GM11168 (cell line): ENCODE measurements at regions not wholly inside any gene's neighbourhood (a gene's known extent, or its start where the extent isn't known, plus 50 kb on each side); places are given as distances from the start of the nearest gene placed in this dataset.
"Not testable (repeated sequence)": the region's sequence is repeated elsewhere in the genome, so short reads cannot be mapped to it uniquely, and the experiment has no call there.

Source experiments
- in situ Hi-C: fragments of 300-500 bp; cut with MboI; formaldehyde crosslinking; loops from one replicate; pipeline ENCODE4 v1.12.0; 2022; ENCODE audit warnings: low sequenced_read_pairs; ENCODE audit not compliant: unreplicated experiment

DNA sequence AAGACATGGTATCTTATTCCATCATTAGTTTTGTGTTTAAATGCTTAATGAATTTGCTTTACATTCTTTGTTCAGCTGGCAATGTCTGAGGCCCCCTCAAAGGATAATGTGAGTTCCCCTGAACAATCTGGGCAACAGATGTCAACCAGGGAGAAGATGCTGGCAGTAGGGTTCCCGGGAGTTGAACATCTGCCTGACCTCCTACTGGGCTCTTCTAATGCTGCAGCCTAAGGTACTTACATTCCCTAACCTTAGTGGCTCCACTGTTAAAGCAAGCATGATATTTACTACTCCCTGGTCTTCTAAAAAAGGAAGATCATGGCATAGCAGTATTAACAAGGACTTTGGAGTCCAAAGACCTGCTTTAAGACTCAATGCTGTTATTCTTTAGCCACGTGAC lies 574.9 kb upstream of the NR5A2 start:
- in situ Hi-C loops: no loop called here

DNA sequence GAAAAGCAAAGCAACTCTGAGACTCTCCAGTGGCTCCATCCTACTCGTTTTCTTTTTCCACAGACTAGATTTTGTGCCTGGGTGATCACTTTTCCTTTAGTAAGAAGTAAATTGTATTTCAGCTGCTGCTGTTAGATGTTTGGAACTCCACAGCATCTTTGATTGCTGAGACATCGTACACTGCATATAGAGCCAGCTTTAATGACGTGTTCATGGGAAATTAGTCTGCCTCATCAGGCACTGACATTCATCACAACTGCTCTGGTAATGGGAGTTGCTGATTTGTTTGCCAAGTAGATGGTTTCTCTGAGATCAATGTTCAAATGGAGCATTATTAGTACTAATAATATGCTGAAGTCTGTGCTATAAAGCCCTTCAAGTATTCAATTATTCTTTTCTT lies 573.8 kb upstream of the NR5A2 start:
- in situ Hi-C loops: no loop called here

DNA sequence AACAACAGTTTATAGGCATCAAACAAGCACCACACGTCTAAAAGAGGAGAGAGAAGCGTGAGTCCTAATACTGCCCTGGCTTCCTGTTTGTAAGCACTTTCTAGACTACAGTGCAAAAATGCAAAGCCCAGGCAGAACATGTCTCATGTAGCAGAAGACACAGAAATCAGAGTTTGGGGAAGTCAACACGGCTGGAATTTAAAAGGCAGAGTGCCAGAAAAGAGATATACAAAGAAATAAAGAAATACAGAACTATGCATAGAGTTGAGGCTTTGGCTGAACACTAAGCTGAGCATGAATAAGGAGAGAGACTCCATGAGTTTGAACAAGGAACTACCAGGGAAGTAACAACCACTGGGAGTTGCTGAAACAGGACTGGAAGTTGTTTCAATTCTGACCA lies 566.6 kb upstream of the NR5A2 start:
- in situ Hi-C loops: no loop called here

DNA sequence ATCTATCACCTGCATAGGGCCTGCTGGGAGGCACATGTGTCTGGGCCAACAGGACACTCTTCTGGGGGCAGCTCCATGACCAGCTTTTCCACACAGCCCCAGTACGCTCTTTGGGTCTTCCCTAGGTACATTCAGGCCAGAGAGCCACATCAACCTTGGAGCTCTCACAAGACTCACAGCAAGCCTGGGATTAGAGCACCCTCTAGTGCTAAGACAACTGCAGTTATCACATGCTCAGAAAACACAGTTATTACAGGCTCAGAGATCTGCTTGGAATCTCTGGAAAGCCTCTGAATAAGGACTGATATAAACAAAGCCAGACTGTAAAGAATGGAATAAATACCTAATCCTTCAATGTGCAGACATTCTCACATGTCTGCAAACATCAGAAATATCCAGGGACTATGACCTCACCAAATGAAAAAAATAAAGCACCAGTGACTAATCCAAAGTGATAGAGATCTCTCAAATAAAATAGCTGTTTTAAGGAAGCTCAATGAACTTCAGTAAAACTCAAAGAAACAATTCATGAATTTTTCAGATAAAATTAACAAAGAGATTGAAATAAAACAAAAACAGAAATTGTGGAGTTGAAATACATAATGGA lies 563.9 kb upstream of the NR5A2 start:
- in situ Hi-C loops: no loop called here

DNA sequence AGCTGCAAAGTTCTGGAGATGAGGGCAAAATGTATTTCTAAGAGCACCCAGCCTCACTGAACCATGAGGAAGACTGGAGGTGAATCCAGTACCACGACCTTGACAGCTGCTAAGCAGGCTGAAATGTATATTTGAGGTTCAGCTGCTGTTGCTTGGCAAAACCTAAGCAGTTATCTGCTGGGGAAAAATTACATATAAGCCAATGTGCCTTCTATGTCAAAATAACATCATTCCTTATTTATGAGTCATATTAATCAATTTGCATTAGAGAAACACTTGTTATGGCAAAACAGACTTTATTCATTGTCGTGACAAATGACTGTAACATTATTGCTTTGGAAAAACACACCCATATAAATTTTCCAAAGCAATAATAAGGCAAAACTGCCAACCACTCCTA lies 560.5 kb upstream of the NR5A2 start:
- in situ Hi-C loops: no loop called here

DNA sequence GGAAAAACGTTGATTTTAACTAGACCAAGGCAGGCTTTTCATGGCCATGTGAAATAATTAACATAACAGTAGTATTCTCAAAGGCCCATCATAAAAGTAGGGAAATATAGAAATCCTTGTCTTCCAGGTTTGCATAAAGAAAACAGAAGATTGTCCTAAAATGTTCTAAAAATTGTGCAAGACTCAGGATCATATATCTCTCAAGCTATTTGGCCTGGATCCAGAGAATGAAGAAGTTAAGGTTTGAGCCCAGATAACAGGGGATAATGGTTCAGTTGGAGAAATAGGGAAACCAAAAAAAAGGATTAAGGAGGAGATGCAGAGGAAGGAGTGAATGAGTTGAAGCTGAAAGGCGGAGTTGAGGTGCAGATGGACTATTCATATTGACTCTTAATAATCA lies 555.5 kb upstream of the NR5A2 start:
- in situ Hi-C loops: no loop called here

DNA sequence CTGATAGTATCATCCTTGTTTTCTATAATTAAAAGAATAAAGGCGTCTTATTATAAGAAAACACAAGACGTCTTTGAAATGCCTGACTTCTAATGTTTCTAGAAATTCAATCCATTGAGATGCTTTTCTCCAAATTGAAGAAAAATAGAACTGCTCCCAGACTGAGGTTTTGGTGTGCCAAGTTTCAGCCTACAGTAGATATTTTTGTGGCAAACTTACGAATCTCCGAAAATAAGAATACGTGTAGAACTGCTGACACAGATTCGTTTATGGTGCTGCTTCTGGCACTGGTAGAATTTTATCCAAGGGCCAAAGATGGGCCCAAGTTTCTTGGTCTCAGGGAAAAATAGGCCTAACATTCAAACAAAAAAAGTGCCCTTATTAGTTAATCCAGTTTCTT lies 554.5 kb upstream of the NR5A2 start:
- in situ Hi-C loops: no loop called here

DNA sequence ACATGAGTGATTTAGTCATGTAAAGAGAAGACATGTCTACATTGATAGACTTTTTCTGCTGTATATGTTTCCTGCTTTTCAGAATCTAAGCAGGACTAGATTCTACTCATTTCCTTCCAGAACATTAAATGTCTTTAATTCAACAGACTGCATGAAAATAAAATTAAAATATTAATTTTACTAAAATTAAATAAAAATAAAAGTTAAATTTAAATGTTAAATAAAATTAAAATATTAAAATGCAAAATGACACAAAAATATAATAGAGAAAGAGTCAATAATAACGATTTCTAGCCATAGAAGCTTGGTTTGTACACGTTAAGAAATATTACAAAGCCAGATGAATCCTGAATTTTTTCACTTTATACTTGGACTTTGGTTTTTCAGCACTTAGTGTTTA lies 552.8 kb upstream of the NR5A2 start:
- in situ Hi-C loops: no loop called here

DNA sequence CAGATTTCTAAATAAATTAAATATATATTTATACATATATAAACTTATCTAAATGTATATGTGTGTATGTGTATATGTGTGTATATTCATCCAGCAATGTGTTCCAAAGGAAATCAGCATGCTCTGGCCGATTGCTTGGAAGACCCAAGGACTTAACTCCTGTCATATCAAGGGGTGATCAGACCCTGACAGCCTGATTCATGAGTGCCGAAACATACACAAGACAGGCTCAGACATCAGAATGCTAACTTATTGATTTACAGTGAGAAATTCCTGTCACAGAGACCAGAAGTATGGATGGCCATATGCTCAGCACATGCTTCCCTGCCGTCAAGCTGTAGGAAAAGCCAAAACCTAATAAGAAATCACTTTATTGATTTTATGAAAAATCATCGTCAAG lies 545.1 kb upstream of the NR5A2 start:
- in situ Hi-C loops: no loop called here

DNA sequence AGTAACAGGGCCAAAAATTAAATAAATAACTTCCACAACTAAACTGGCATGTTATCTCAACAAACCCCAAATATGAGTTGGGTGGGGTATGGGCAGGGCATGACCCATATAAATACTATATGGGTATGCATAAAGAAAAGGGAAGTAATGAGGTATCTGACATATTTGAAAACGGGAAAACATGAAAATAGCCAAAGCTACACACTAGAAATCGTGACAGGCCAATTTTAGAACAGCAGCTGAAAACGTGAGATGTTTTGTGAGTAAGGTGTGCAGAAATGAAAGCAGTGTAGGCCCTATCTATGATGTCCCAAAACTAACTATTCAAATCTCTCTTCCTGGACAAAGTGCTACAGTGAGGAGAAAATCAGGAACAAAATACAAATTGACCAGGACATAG lies 537.9 kb upstream of the NR5A2 start:
- in situ Hi-C loops: no loop called here

DNA sequence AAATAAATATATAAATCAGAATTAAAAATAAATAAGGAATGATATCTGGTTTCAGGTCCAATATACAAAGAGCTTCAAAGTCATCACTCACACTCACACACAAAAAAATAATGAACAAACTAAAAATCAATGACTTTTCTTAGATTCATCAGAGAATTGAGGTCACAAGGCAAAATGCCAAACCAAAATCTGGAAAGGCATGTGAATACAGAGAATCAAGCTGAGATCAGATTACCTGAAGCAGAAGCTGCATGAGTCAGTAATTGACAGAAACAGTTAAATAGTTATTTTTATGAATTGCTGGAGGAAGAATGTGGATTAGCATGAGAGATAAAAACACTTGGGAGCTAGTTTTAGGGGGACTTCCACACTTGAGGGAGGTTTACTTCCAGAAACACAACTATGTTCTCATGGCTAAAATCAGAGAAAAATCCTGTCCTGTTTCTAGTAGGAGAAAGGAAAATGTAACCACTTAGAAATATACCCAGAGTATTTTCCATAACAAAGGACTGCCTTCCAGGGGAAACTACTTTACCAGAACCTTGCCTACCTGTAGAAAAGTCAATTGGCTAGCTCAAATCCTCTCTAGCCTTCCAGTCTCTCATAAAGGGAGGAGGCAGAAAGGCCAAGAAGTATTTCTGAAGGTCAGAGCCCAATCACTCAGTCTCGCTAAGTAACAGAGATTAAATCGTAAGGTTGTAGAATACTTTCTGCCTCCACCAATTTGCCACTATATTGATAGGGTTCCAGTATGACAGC lies 536.6 kb upstream of the NR5A2 start:
- in situ Hi-C loops: no loop called here

DNA sequence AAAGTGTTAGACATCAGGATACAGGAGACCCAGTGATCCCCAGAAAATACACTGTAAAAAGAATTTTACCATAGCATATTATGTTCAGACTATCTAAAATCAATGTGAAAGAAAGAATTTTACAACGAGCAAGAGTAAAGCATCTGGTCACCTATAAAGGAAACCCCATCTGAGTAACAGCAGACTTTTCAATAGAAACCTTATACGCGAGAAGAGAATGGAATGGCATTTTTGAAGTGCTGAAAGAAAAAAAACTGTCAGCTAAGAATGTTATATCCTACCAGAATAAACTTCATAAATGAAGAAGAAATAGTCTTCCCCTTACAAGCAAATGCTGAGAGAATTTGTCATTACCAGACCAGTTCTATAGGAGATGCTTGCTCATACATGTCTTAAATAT lies 532.1 kb upstream of the NR5A2 start:
- in situ Hi-C loops: no loop called here

DNA sequence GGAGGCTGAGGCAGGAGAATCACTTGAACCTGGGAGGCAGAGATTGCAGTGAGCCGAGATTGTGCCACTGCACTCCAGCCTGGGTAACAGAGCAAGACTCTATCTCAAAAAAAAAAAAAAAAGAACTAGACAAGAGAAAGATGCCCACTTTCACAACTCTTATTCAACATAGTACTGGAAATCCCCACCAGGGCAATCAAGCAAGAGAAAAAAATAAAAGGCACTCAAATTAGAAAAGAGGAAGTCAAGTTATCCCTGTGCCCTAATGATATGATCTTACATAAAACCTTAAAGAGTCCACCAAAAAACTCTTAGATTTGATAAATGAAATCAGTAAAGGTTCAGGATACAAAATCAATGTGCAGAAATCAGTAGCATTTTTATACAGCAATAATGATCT lies 528.7 kb upstream of the NR5A2 start:
- in situ Hi-C loops: not testable (repeated sequence)

DNA sequence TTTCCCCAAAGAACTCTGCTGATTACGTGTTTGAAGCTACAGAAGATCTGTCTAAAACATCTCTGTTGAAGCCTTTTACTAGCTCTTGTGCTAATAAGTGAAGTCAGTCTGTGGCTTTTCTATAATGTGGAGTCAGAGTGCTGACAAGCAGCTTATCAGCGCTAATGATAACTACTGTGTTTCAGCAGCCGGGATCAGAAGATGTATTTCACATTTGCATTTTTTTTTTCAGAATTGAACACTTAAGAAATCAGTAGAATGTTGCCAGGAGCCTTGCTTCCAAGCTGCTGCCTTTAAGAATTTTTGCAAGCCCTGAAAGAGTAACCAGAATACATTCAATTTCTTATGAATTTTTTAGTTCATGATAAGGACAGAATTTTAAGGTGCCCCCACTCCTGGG lies 519.4 kb upstream of the NR5A2 start:
- in situ Hi-C loops: no loop called here

DNA sequence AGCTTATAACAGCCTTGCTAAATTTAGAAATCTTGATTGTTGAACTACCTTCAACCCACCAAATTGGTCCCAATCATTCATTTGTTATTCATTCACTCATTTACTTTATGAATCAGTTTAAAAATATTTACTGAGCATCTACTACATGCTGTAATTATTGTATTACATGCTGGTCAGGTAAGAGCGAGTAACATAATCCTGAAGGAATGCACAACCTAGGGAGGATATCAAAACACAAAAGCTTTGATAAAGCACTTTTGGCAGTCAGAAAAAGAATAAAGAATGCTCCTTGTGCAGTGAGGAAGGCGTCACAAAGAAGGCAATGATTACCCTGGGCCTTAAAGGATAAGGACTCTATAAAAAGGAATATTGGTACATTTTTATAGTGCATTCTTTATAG lies 518.9 kb upstream of the NR5A2 start:
- in situ Hi-C loops: no loop called here

DNA sequence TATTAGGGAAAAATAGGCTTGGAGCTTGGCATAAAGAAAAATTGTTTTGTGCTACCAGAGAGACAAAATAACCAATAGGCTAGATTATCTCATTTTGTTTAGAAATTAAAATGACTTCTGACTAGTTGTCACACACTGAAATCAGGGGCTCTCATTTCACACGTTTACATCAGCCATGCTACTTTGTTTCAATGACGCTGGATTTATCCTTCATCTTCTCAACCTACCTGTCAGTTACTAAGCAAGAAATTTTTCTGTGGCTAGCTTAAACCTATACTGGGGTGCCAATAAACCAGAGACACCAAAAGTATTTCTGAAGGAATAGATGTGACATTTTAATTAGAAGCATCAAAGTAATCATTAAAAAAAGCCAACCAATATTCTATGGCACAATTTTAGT lies 518.1 kb upstream of the NR5A2 start:
- in situ Hi-C loops: no loop called here

DNA sequence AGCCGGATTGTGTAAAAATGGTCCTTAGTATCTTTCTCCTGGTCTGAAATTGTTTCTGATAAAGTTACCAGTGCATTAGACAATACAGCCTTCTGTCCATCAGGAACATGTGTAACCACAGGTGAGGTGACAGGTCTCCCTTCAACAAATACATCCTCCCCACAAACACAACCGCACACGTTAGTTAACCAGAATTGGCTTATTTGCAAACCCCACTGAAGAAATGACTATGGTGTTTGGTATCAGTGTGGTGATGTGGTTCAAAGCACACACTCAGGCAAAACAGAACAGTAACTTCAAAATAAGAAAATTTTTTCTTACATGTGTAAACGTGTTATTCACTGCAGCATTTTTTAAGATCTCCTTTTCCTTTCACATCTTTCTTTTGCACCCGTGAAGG lies 517.2 kb upstream of the NR5A2 start:
- in situ Hi-C loops: no loop called here

DNA sequence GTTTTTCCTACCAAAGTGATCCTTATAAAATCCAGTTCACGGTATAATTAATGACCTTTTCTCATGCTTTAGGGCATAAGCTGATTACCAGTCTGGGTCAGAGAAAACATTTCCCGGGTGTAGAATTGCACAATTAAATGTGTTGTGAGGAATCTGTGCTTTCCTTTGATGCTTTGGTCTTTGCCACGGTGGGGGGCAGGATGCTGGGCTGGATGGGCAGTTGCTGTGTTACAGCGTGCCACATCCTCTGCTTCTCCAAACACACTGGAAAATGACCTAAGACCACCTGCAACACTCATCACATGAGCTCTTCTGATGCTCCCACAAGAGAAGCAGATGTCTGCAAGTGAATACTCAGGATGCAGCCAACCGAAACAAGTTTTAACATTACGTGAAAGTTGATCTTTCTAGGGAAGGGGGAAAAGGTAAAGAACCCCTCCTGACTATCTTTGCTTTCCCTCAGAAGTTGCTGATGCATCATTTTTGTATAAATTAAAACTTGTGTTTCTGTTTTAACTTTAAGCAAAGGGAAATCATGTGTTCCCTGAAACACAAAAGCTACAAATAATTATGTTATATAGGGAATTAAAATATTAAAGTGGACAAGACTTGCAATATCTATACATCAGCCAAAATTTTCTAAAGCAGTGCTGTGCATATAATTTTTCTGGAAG lies 515.3 kb upstream of the NR5A2 start:
- in situ Hi-C loops: no loop called here

DNA sequence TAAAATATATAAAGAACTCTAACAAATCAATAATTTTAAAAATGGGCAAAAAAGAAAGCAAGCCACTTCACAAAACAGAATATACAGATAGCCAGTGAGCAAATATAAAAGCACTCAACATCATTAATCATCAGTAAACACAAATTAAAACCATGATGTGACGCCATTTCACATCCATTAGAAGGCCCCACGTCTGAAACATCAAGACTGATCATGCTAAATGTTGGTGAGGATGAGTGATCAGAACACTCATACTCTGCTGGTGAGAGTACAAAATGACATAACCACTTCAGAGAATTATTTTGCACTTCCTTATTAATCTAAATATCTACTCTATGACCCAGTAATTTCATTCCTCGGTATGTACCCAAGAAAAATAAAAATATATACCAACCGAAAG lies 512.2 kb upstream of the NR5A2 start:
- in situ Hi-C loops: no loop called here

DNA sequence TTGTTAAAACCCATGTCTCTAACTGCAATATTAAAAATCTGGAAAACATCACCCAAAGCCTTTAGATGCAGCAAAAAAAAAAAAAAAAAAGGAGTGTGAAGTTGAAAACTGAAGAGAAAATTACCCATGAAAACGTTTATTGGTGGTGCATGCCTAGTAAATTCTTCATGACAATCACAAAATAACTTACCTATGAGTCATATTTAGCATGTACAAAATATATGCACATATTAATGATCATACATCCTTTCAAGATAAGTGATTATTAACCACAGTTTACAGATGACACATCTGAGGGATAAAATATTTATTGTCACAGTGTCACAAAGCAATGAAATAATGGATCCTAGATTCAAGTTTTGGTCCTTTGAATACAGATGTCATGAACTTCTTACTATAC lies 505.2 kb upstream of the NR5A2 start:
- in situ Hi-C loops: no loop called here

DNA sequence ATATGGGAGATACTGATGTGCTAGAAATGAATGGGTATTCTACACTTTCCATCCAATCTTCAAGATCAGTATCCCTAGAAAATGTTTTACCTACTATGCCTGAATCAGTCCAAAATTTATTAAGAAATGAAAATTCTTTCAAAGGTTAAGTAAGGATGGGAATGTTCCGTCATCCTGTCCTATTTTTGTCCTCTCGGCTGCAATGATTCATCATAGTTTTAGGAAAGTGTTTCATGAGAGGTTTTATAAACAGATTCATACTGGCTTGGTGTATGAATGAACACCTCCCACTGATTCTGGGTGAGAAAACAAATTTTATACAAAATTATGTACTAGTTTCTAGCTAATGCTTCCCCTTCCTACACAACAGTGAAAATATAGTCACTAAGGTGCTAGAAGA lies 504.6 kb upstream of the NR5A2 start:
- in situ Hi-C loops: no loop called here

DNA sequence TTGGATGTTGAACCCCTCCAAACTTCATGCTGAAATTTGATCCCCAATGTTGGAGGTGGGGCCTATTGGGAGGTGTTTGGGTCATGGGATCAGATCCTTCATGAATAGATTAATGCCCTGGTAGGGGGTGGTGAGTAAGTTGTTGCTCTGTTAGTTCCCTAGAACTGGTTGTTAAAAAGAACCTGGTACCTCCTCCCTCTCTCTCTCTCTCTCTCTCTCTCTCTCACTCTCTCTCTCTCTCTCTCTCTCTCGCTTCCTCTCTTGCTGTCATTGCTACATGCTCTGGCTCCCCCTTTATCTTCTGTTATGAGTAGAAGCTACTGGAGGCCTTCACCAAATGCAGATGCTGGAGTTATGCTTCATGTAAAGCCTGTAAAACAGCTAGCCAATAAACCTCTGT lies 498.2 kb upstream of the NR5A2 start:
- in situ Hi-C loops: no loop called here
